SK-N-SH treated with all-trans-retinoic acid at 6 μM for 48 hours (cell line): ENCODE measurements at regions not wholly inside any gene's neighbourhood (a gene's known extent, or its start where the extent isn't known, plus 50 kb on each side); places are given as distances from the start of the nearest gene placed in this dataset.

Experiments used
- ATAC-seq: fragments of 200-7000 bp; cut with Tn5 transposase; 3 replicates; pipeline ENCODE4 v1.9.1; 2020; ENCODE audit warnings: mild to moderate bottlenecking, moderate library complexity
- ARNTL ChIP-seq: fragments of 450-650 bp; formaldehyde crosslinking; IDR thresholded peaks from 2 replicates; pipeline ENCODE4 v1.5.0; 2020; ENCODE audit warnings: low read depth, mild to moderate bottlenecking, moderate library complexity, borderline replicate concordance
- BACH2 ChIP-seq: fragments of 250-450 bp; sonication (Bioruptor Pico); IDR thresholded peaks from 2 replicates; pipeline ENCODE4 v1.9.0; 2021; ENCODE audit warnings: mild to moderate bottlenecking, borderline replicate concordance
- CSDC2 ChIP-seq: fragments of 250-450 bp; sonication (Bioruptor Pico); IDR thresholded peaks from 2 replicates; pipeline ENCODE4 v1.5.0; 2020; ENCODE audit warnings: mild to moderate bottlenecking, moderate library complexity
- ESRRG ChIP-seq: fragments of 250-450 bp; sonication (Bioruptor Pico); IDR thresholded peaks from 2 replicates; pipeline ENCODE4 v1.6.1; 2021; ENCODE audit warnings: mild to moderate bottlenecking
- GLIS3 ChIP-seq: fragments of 250-450 bp; sonication (Bioruptor Pico); IDR thresholded peaks from 2 replicates; pipeline ENCODE4 v1.5.0; 2020; ENCODE audit warnings: mild to moderate bottlenecking, moderate library complexity
- ISL1 ChIP-seq: fragments of 250-450 bp; sonication (Bioruptor Pico); IDR thresholded peaks from 2 replicates; pipeline ENCODE4 v2.1.2; 2022; ENCODE audit warnings: mild to moderate bottlenecking, moderate library complexity
- OSR1 ChIP-seq: fragments of 250-450 bp; sonication (Bioruptor Pico); IDR thresholded peaks from 2 replicates; pipeline ENCODE4 v1.8.0; 2022; ENCODE audit warnings: moderate library complexity, mild to moderate bottlenecking, inconsistent platforms
- PPARA ChIP-seq: fragments of 250-450 bp; sonication (Bioruptor Pico); IDR thresholded peaks from 2 replicates; pipeline ENCODE4 v1.5.0; 2020; ENCODE audit warnings: mild to moderate bottlenecking, borderline replicate concordance
- RARB ChIP-seq: fragments of 250-450 bp; sonication (Bioruptor Pico); IDR thresholded peaks from 2 replicates; pipeline ENCODE4 v1.8.0; 2021; ENCODE audit warnings: mild to moderate bottlenecking, moderate library complexity
- TCF4 ChIP-seq: fragments of 250-450 bp; sonication (Bioruptor Pico); IDR thresholded peaks from 2 replicates; pipeline ENCODE4 v1.8.0; 2021; ENCODE audit warnings: mild to moderate bottlenecking, moderate library complexity, borderline replicate concordance
- TOX ChIP-seq: fragments of 250-450 bp; sonication (Bioruptor Pico); IDR thresholded peaks from 2 replicates; pipeline ENCODE4 v1.8.0; 2021; ENCODE audit warnings: mild to moderate bottlenecking, moderate library complexity, borderline replicate concordance
- ZC3H10 ChIP-seq: fragments of 250-450 bp; sonication (Bioruptor Pico); IDR thresholded peaks from 2 replicates; pipeline ENCODE4 v1.5.1; 2021; ENCODE audit warnings: mild to moderate bottlenecking, moderate library complexity
- ZFP3 ChIP-seq: fragments of 250-450 bp; sonication (Bioruptor Pico); IDR thresholded peaks from 2 replicates; pipeline ENCODE4 v1.5.0; 2020; ENCODE audit warnings: mild to moderate bottlenecking, moderate library complexity
- ZFP30 ChIP-seq: fragments of 450-650 bp; formaldehyde crosslinking; IDR thresholded peaks from 2 replicates; pipeline ENCODE4 v1.5.0; 2022; ENCODE audit warnings: mild to moderate bottlenecking, moderate library complexity
- ZNF565 ChIP-seq: fragments of 450-650 bp; formaldehyde crosslinking; conservative IDR thresholded peaks from 2 replicates; pipeline ENCODE4 v1.5.0; 2020; ENCODE audit warnings: low read depth, mild to moderate bottlenecking, moderate library complexity
- ZNF70 ChIP-seq: fragments of 450-650 bp; formaldehyde crosslinking; IDR thresholded peaks from 2 replicates; pipeline ENCODE4 v1.5.0; 2020; ENCODE audit warnings: mild to moderate bottlenecking, moderate library complexity
- ZNF8 ChIP-seq: fragments of 450-650 bp; formaldehyde crosslinking; IDR thresholded peaks from 2 replicates; pipeline ENCODE4 v1.5.0; 2020; ENCODE audit warnings: mild to moderate bottlenecking, moderate library complexity
- TF ChIP-seq, protein P1 (sequence below): fragments of 250-450 bp; sonication (Bioruptor Pico); IDR thresholded peaks from 2 replicates; pipeline ENCODE4 v1.5.0; 2020; ENCODE audit warnings: mild to moderate bottlenecking, moderate library complexity
- TF ChIP-seq, protein P2 (sequence below): fragments of 250-450 bp; sonication (Bioruptor Pico); IDR thresholded peaks from 2 replicates; pipeline ENCODE4 v1.5.1; 2020; ENCODE audit warnings: low read depth, mild to moderate bottlenecking, moderate library complexity
- TF ChIP-seq, protein P3 (sequence below): fragments of 250-450 bp; sonication (Bioruptor Pico); IDR thresholded peaks from 2 replicates; pipeline ENCODE4 v1.8.0; 2020; ENCODE audit warnings: mild to moderate bottlenecking, moderate library complexity, borderline replicate concordance
- TF ChIP-seq, protein P4 (sequence below): fragments of 250-450 bp; sonication (Bioruptor Pico); IDR thresholded peaks from 2 replicates; pipeline ENCODE4 v1.8.0; 2021; ENCODE audit warnings: low read depth, mild to moderate bottlenecking, moderate library complexity, borderline replicate concordance
- TF ChIP-seq, protein P5 (sequence below): fragments of 250-450 bp; sonication (Bioruptor Pico); IDR thresholded peaks from 2 replicates; pipeline ENCODE4 v1.5.1; 2021; ENCODE audit warnings: mild to moderate bottlenecking, moderate library complexity

DNA sequence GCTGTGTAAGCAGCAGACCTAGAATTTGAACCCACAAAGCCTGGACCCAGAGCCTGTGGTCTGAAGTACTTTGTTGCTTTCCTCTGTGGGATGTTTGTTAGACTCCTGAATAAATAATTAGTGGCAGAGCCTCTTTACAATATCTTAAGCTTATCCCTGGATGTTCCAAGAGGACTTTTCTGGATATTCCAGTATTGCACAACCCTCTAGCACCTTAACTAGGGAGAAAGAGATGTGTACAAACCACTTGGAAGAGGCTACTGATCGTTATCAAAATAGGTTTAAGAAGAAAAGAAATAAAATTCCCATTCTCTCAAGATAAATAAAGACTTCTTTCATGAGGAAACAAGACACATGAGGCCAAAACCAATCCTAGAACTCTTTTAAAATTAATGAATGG is 632.4 kb downstream of the CDH11 start (continued):
- TF ChIP-seq, protein P1, sequence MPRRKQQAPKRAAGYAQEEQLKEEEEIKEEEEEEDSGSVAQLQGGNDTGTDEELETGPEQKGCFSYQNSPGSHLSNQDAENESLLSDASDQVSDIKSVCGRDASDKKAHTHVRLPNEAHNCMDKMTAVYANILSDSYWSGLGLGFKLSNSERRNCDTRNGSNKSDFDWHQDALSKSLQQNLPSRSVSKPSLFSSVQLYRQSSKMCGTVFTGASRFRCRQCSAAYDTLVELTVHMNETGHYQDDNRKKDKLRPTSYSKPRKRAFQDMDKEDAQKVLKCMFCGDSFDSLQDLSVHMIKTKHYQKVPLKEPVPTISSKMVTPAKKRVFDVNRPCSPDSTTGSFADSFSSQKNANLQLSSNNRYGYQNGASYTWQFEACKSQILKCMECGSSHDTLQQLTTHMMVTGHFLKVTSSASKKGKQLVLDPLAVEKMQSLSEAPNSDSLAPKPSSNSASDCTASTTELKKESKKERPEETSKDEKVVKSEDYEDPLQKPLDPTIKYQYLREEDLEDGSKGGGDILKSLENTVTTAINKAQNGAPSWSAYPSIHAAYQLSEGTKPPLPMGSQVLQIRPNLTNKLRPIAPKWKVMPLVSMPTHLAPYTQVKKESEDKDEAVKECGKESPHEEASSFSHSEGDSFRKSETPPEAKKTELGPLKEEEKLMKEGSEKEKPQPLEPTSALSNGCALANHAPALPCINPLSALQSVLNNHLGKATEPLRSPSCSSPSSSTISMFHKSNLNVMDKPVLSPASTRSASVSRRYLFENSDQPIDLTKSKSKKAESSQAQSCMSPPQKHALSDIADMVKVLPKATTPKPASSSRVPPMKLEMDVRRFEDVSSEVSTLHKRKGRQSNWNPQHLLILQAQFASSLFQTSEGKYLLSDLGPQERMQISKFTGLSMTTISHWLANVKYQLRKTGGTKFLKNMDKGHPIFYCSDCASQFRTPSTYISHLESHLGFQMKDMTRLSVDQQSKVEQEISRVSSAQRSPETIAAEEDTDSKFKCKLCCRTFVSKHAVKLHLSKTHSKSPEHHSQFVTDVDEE (CRISPR knock-in tag): no peak
- TF ChIP-seq ZFP30 (no peak), TOX (no peak), ZNF8 (CRISPR knock-in tag) (no peak)

DNA sequence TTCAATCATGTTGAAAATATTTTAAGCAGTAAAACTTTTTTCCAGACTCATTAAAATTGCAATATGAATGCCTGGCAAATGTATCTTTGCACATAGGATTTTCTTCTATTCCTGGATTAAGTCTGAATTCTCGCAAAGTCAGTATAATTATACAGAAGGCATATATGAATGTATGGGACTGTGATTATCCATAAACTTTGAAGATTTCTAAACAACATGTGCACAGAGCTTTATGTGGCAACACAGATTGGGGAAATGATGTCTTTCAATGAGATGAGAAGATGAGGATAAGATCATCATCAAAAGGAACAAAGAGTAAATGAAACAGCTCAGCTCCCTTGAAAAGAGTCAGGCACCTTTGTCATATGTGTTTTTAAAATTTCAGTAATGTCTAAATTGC is 635.3 kb downstream of the CDH11 start:
- TF ChIP-seq TOX (no peak), CSDC2 (no peak), BACH2 (CRISPR knock-in tag) (no peak), ZNF565 (CRISPR knock-in tag) (no peak), ZFP30 (no peak), PPARA (CRISPR knock-in tag) (no peak), GLIS3 (CRISPR knock-in tag) (no peak), ARNTL (CRISPR knock-in tag) (no peak), TCF4 (no peak), ESRRG (no peak), RARB (no peak), ISL1 (CRISPR knock-in tag) (no peak)
- TF ChIP-seq, protein P1 (CRISPR knock-in tag): no peak
- TF ChIP-seq, protein P2, sequence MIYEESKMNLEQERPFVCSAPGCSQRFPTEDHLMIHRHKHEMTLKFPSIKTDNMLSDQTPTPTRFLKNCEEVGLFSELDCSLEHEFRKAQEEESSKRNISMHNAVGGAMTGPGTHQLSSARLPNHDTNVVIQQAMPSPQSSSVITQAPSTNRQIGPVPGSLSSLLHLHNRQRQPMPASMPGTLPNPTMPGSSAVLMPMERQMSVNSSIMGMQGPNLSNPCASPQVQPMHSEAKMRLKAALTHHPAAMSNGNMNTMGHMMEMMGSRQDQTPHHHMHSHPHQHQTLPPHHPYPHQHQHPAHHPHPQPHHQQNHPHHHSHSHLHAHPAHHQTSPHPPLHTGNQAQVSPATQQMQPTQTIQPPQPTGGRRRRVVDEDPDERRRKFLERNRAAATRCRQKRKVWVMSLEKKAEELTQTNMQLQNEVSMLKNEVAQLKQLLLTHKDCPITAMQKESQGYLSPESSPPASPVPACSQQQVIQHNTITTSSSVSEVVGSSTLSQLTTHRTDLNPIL: no peak
- TF ChIP-seq, protein P3, sequence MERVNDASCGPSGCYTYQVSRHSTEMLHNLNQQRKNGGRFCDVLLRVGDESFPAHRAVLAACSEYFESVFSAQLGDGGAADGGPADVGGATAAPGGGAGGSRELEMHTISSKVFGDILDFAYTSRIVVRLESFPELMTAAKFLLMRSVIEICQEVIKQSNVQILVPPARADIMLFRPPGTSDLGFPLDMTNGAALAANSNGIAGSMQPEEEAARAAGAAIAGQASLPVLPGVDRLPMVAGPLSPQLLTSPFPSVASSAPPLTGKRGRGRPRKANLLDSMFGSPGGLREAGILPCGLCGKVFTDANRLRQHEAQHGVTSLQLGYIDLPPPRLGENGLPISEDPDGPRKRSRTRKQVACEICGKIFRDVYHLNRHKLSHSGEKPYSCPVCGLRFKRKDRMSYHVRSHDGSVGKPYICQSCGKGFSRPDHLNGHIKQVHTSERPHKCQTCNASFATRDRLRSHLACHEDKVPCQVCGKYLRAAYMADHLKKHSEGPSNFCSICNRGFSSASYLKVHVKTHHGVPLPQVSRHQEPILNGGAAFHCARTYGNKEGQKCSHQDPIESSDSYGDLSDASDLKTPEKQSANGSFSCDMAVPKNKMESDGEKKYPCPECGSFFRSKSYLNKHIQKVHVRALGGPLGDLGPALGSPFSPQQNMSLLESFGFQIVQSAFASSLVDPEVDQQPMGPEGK (CRISPR knock-in tag): no peak
- TF ChIP-seq, protein P4, sequence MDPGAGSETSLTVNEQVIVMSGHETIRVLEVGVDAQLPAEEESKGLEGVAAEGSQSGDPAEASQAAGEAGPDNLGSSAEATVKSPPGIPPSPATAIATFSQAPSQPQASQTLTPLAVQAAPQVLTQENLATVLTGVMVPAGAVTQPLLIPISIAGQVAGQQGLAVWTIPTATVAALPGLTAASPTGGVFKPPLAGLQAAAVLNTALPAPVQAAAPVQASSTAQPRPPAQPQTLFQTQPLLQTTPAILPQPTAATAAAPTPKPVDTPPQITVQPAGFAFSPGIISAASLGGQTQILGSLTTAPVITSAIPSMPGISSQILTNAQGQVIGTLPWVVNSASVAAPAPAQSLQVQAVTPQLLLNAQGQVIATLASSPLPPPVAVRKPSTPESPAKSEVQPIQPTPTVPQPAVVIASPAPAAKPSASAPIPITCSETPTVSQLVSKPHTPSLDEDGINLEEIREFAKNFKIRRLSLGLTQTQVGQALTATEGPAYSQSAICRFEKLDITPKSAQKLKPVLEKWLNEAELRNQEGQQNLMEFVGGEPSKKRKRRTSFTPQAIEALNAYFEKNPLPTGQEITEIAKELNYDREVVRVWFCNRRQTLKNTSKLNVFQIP (CRISPR knock-in tag): no peak
- TF ChIP-seq, protein P5, sequence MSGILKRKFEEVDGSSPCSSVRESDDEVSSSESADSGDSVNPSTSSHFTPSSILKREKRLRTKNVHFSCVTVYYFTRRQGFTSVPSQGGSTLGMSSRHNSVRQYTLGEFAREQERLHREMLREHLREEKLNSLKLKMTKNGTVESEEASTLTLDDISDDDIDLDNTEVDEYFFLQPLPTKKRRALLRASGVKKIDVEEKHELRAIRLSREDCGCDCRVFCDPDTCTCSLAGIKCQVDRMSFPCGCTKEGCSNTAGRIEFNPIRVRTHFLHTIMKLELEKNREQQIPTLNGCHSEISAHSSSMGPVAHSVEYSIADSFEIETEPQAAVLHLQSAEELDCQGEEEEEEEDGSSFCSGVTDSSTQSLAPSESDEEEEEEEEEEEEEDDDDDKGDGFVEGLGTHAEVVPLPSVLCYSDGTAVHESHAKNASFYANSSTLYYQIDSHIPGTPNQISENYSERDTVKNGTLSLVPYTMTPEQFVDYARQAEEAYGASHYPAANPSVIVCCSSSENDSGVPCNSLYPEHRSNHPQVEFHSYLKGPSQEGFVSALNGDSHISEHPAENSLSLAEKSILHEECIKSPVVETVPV (CRISPR knock-in tag): no peak
- ATAC-seq: no peak

DNA sequence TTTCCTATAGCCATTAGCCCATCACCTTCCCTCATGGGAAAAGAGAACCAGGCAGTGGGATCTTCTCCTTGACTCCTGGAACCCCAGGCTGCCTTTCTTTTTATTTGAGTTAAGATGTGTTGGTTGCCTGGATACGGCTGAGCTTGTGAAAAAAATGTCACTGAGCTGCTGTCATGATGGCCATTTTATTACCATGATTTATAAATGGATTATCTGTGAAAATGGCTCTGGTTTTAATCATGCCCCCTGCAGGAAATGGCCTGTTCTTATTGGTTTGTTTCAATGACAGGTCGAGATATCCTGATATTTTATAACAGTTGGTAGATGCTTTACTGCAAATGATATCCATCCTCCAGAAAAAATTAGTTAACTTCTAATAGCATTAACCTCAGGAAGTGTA is 640.4 kb downstream of the CDH11 start:
- peak; percentile 27; the same call in 2 of the 3 replicates for ATAC-seq
- TF ChIP-seq ZNF70 (CRISPR knock-in tag) (no peak), ARNTL (CRISPR knock-in tag) (no peak), TOX (no peak), ZNF8 (CRISPR knock-in tag) (no peak), ISL1 (CRISPR knock-in tag) (peak; percentile 85), BACH2 (CRISPR knock-in tag) (no peak), OSR1 (CRISPR knock-in tag) (no peak), TCF4 (peak; percentile 91), CSDC2 (no peak), ZC3H10 (peak; percentile 30; the same call in 1 of the 2 replicates), ZFP3 (CRISPR knock-in tag) (no peak)
- TF ChIP-seq, protein P2: no peak
- TF ChIP-seq, protein P1 (CRISPR knock-in tag): peak; percentile 83
